ENCODE measurements at regions not wholly inside any gene's neighbourhood (a gene's known extent, or its start where the extent isn't known, plus 50 kb on each side); places are given as distances from the start of the nearest gene placed in this dataset.
"Not testable (repeated sequence)": the region's sequence is repeated elsewhere in the genome, so short reads cannot be mapped to it uniquely, and the experiment has no call there.

DNA sequence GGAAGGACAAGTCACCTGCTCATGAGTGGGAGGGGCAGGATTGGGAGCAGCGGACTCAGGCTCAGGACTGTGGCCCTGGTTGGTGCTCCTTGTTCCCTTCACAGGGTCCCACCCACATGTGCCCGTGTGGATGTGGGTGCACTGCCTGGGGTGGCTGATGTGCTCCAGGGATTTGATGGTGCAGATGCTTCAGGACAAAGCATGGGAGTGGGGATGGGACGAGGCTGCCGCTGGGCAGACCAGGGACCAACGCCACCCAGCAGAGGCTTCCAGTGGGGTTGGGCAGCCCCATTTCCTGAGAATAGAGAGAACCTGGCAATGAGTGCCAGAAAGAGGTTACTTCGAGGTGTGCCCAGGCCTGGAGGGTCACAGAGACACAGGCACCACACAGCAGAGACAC, 65.5 kb upstream of the IGLL5 start:
- Histone ChIP-seq H3K4me1 (peaks cover 0 to 13% (median 4%) of the 10 kb centered on the region in 4 donors), H3K9me3 (no peaks in the 10 kb centered on the region), H3K4me3 (no peak overlapping the region), H3K36me3 (no peaks in the 10 kb centered on the region), H3K27ac (no peak overlapping the region), H3K27me3 (no peaks in the 10 kb centered on the region)
- intact Hi-C loops (cut with DNase I) = no loop called here
- WGBS, 2 donors = 79 to 82% methylated on average over 6 of the region's 6 CpGs
- DNase-seq = no peak
- no peak for TF ChIP-seq POLR2AphosphoS5 (IDR thresholded peaks at IDR 0.05)
- TF ChIP-seq, protein P1, sequence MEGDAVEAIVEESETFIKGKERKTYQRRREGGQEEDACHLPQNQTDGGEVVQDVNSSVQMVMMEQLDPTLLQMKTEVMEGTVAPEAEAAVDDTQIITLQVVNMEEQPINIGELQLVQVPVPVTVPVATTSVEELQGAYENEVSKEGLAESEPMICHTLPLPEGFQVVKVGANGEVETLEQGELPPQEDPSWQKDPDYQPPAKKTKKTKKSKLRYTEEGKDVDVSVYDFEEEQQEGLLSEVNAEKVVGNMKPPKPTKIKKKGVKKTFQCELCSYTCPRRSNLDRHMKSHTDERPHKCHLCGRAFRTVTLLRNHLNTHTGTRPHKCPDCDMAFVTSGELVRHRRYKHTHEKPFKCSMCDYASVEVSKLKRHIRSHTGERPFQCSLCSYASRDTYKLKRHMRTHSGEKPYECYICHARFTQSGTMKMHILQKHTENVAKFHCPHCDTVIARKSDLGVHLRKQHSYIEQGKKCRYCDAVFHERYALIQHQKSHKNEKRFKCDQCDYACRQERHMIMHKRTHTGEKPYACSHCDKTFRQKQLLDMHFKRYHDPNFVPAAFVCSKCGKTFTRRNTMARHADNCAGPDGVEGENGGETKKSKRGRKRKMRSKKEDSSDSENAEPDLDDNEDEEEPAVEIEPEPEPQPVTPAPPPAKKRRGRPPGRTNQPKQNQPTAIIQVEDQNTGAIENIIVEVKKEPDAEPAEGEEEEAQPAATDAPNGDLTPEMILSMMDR (IDR thresholded peaks at IDR 0.05) = no peak
- no peak for TF ChIP-seq EP300 (IDR thresholded peaks at IDR 0.05)
- no peak for TF ChIP-seq POLR2A (IDR thresholded peaks at IDR 0.05)

DNA sequence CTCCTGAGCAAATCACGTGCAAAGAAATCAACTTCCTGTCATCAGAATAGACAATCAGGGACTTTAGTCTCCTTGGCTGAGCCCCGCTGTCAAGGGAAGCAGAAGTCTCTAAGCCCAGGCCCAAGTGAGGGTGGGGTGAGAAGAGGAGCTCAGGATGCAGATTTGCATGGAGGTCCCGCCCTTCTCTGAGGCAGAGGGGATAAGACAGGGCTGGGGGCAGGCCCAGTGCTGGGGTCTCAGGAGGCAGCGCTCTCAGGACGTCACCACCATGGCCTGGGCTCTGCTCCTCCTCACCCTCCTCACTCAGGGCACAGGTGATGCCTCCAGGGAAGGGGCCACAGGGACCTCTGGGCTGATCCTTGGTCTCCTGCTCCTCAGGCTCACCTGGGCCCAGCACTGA, 65.1 kb upstream of the IGLL5 start:
- H3K4me1 ChIP-seq = peaks cover 0 to 13% (median 4%) of the 10 kb centered on the region in 4 donors
- H3K27me3 ChIP-seq; DNase-seq; H3K4me3 ChIP-seq; H3K27ac ChIP-seq; H3K36me3 ChIP-seq; H3K9me3 ChIP-seq; intact Hi-C loops (cut with DNase I): not testable (repeated sequence)
- WGBS, 2 donors = 61 to 82% methylated on average over 5 of the region's 5 CpGs

DNA sequence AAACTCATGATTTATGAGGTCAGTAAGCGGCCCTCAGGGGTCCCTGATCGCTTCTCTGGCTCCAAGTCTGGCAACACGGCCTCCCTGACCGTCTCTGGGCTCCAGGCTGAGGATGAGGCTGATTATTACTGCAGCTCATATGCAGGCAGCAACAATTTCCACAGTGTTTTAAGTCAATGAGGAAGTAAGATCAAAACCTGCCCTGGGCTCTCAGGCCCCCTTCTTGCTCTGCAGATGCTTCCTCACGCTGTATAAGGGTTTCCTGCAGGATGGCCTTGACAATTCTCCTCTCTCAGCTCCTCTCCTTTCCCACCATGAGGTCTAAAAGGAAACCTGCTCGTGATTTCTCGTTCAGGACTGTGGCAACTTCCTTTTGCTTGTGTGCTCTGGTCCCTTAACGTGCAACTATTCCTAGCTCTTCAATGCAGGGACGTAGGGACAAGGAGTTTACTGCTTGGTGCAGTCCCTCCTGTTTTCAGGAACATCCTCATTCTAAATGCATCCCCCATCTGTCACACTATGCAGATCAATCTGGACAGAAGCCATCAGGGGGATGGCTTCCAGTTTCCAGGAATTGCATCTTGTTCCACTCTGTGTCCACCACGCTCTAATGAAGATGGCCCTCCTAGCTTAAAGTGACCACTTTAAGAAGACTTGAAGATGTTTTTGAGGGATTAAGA, 64.3 kb upstream of the IGLL5 start:
- Histone ChIP-seq H3K36me3 (no peaks in the 10 kb centered on the region), H3K4me3 (no peak overlapping the region), H3K9me3 (no peaks in the 10 kb centered on the region), H3K27me3 (no peaks in the 10 kb centered on the region), H3K27ac (no peak overlapping the region), H3K4me1 (peaks cover 0 to 13% (median 4%) of the 10 kb centered on the region in 4 donors)
- intact Hi-C loops (cut with DNase I) = no loop called here
- no peak for DNase-seq
- WGBS, 2 donors = 49 to 66% methylated on average over 10 of the region's 10 CpGs
- TF ChIP-seq EP300 (IDR thresholded peaks at IDR 0.05) = no peak
- TF ChIP-seq, protein P1 (IDR thresholded peaks at IDR 0.05) = no peak
- no peak for TF ChIP-seq POLR2AphosphoS5 (IDR thresholded peaks at IDR 0.05)
- no peak for TF ChIP-seq POLR2A (IDR thresholded peaks at IDR 0.05)

DNA sequence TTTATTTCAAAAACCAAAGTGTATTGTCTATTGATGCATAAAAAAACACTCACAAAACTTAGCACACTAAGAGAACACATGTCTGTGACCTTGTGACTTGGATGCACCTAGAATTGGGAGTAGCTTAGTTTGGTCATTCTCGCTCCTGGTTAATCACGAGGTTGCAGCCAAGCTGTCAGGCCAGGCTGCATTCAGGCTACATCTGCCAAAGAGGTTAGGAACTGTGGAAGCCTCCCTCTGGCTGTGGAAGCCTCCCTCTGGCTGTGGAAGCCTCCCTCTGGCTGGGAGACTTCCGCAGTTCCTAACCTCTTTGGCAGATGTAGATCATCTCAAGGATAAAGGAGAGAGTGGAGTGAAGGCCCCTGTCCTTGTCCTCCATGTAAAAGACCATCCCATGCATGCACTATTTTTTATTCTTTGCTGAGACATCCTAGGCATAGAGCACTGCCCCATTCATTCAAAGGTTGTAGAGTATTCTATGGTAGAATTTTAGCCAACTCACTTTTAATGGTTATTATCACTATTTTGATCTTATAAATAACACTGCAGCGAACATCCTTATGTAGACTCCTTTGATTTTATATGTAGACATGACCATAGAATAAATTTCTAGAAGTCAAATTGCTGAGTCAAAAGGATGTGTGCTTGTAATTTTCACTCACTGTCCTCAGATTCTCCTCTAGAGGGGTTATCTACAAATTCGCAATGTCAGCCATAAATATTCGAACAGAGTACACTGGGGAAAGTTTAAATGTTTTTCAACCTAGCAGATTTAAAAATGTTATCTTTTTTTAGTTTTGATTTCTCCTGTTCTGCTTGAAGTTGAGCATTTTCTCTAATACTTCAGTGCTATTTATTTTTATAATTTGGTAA, 63.0 kb upstream of the IGLL5 start:
- H3K4me3 ChIP-seq = no peak overlapping the region
- intact Hi-C loops (cut with DNase I) = no loop called here
- 87 to 90% methylated on average over 6 of the region's 6 CpGs for WGBS, 2 donors

DNA sequence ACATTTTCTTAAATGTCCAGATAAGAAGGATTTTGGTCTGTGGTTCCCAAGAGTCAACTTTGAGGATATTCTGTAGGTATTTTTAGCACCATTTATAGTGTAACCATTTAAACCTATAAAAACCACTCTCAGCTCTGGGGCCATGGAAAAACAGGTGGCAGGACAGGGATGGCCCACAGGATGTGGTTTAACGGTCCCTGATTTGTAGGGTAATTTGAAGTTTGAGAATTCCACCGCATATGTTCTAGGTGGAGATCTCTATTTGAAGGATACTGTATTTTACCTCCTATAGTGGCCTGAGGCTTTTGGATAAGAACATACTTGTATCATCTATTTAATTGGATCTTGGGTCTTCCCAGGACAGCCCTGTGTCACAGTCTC, 62.4 kb upstream of the IGLL5 start:
- H3K27ac ChIP-seq = no peak overlapping the region
- H3K36me3 ChIP-seq = no peaks in the 10 kb centered on the region
- H3K4me1 ChIP-seq = peaks cover 0 to 13% (median 4%) of the 10 kb centered on the region in 4 donors
- H3K27me3 ChIP-seq = no peaks in the 10 kb centered on the region
- no peak for DNase-seq
- WGBS, 2 donors = 49 to 82% methylated on average over 2 of the region's 2 CpGs
- intact Hi-C loops (cut with DNase I) = no loop called here
- no peaks in the 10 kb centered on the region for H3K9me3 ChIP-seq
- H3K4me3 ChIP-seq = no peak overlapping the region
- TF ChIP-seq POLR2AphosphoS5 (IDR thresholded peaks at IDR 0.05) (no peak), EP300 (IDR thresholded peaks at IDR 0.05) (no peak), POLR2A (IDR thresholded peaks at IDR 0.05) (no peak)
- TF ChIP-seq, protein P1 (IDR thresholded peaks at IDR 0.05) = no peak

More for the DNA sequence above, 63.0 kb upstream of the IGLL5 start:
- Histone ChIP-seq H3K36me3 (no peaks in the 10 kb centered on the region), H3K9me3 (no peaks in the 10 kb centered on the region), H3K4me1 (peaks cover 0 to 13% (median 4%) of the 10 kb centered on the region in 4 donors), H3K27ac (no peak overlapping the region), H3K27me3 (no peaks in the 10 kb centered on the region)
- DNase-seq = no peak
- TF ChIP-seq POLR2A (IDR thresholded peaks at IDR 0.05) (no peak), EP300 (IDR thresholded peaks at IDR 0.05) (no peak), POLR2AphosphoS5 (IDR thresholded peaks at IDR 0.05) (no peak)
- TF ChIP-seq, protein P1 (IDR thresholded peaks at IDR 0.05) = no peak

Measured in sigmoid colon (tissue), 6 donors.